ENCODE measurements at regions not wholly inside any gene's neighbourhood (a gene's known extent, or its start where the extent isn't known, plus 50 kb on each side); places are given as distances from the start of the nearest gene placed in this dataset.

GRCh38 chr1:56411484-56412180, 167.7 kb downstream of the PLPP3 start:
- no peak overlapping the region for H3K4me3 ChIP-seq (ENCODE audit: low read depth, low read length)
- DNase-seq (ENCODE audit: low read depth), result no peak
- TF ChIP-seq CTCF (IDR thresholded peaks at IDR 0.05; ENCODE audit: insufficient read depth, low read length), result no peak

GRCh38 chr1:56411021-56411420, 168.3 kb downstream of the PLPP3 start:
- DNase-seq (ENCODE audit: low read depth), result no peak
- no peak overlapping the region for H3K4me3 ChIP-seq (ENCODE audit: low read depth, low read length)
- TF ChIP-seq CTCF (IDR thresholded peaks at IDR 0.05; ENCODE audit: insufficient read depth, low read length), result no peak

GRCh38 chr1:56410405-56410804, 169.0 kb downstream of the PLPP3 start:
- H3K4me3 ChIP-seq (ENCODE audit: low read depth, low read length), result no peak overlapping the region
- TF ChIP-seq CTCF (IDR thresholded peaks at IDR 0.05; ENCODE audit: insufficient read depth, low read length), result no peak
- DNase-seq (ENCODE audit: low read depth), result no peak

- no peak for DNase-seq (ENCODE audit: low read depth)
- no peak for TF ChIP-seq CTCF (IDR thresholded peaks at IDR 0.05; ENCODE audit: insufficient read depth, low read length)
- no peak overlapping the region for H3K4me3 ChIP-seq (ENCODE audit: low read depth, low read length)
Measured at GRCh38 chr1:56409112-56409691, 170.2 kb downstream of the PLPP3 start.

GRCh38 chr1:56406821-56407220, 172.5 kb downstream of the PLPP3 start:
- DNase-seq (ENCODE audit: low read depth), result no peak
- TF ChIP-seq CTCF (IDR thresholded peaks at IDR 0.05; ENCODE audit: insufficient read depth, low read length), result no peak
- H3K4me3 ChIP-seq (ENCODE audit: low read depth, low read length), result no peak overlapping the region

GRCh38 chr1:56404561-56405030, 174.8 kb downstream of the PLPP3 start:
- no peak overlapping the region for H3K4me3 ChIP-seq (ENCODE audit: low read depth, low read length)
- no peak for TF ChIP-seq CTCF (IDR thresholded peaks at IDR 0.05; ENCODE audit: insufficient read depth, low read length)
- peak; percentile 80 for DNase-seq (ENCODE audit: low read depth)
